ENCODE measurements at regions not wholly inside any gene's neighbourhood (a gene's known extent, or its start where the extent isn't known, plus 50 kb on each side); places are given as distances from the start of the nearest gene placed in this dataset.

DNA sequence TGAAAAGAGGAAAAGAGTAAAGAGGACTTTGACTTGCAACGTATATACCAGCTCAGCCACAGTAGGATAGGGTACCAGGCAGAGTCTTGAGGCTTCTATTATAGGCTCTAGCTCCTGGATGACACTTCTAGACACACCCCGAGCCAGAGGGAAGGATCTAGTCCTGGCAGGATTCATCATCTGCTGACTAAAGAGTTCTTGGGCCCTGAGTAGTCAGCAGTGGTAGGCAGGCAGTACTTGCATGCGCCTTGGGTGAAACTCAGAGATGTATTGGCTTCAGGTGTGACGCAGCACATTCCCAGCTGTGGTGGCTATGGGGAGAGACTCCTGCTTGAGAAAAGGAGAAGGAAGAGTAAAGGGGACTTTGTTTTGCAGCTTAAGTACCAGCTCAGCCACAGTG, 162.3 kb upstream of the APP start:
- TF ChIP-seq POLR2AphosphoS5 (IDR thresholded peaks at IDR 0.05; ENCODE audit: low read depth) (no peak), REST (IDR thresholded peaks at IDR 0.05; ENCODE audit: insufficient replicate concordance, low read depth) (no peak), CTCF (IDR thresholded peaks at IDR 0.05; ENCODE audit: insufficient read depth, low read length) (no peak), SPI1 (IDR thresholded peaks at IDR 0.05; ENCODE audit: borderline replicate concordance, low read depth) (no peak), GABPA (IDR thresholded peaks at IDR 0.05; ENCODE audit: low read depth) (no peak)
- Histone ChIP-seq H3K4me3 (replicated peaks; ENCODE audit: insufficient read depth, low read length) (no peak overlapping the region), H3K27me3 (ENCODE audit: insufficient read depth, poor library complexity, severe bottlenecking) (no peaks in the 10 kb centered on the region), H3K27ac (replicated peaks) (no peak overlapping the region)
- no peak for DNase-seq (ENCODE audit: low read depth in 1 of 2, low spot score in 1 of 2)

DNA sequence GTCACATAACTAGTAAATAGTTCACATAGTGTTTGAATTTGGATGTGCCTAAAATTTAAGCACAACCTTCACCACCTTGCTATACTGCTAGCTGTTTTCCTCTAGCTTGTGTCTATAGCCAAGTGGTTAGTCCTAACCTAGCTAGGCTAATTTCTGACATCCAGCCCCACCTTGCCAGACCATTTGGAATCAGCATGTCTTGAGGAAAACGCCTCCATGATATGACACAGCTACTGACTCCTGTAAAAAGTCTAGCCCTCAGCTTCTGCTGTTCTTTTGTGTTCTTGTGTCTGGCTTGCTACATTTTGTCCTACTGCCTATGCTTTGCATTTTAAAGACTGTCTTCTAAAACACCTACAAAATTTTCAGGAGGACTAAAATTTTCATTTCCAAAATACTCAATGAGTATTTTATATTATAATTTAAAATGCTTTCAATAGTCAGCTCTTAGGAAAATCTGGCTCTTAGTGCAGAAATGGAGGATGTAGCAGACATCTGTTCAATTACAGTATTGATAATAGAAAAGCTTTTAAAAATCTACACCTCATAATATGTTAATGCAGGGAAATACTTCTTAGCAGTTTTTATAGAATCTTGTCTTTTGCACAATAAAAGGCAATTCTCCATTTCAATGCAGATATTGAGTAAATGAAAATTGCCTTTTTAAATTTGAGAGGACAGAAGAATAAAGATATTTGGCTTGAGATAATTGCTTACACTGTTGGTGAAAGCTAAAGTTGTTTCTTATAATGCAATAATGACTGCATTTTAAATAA, 160.8 kb upstream of the APP start:
- DNase-seq (ENCODE audit: low read depth in 1 of 2, low spot score in 1 of 2): no peak
- TF ChIP-seq GABPA (IDR thresholded peaks at IDR 0.05; ENCODE audit: low read depth): no peak
- TF ChIP-seq SPI1 (IDR thresholded peaks at IDR 0.05; ENCODE audit: borderline replicate concordance, low read depth): no peak
- TF ChIP-seq CTCF (IDR thresholded peaks at IDR 0.05; ENCODE audit: insufficient read depth, low read length): no peak
- no peak for TF ChIP-seq REST (IDR thresholded peaks at IDR 0.05; ENCODE audit: insufficient replicate concordance, low read depth)
- no peak for TF ChIP-seq POLR2AphosphoS5 (IDR thresholded peaks at IDR 0.05; ENCODE audit: low read depth)
- no peak overlapping the region for H3K4me3 ChIP-seq (replicated peaks; ENCODE audit: insufficient read depth, low read length)
- H3K27ac ChIP-seq (replicated peaks): no peak overlapping the region
- H3K27me3 ChIP-seq (ENCODE audit: insufficient read depth, poor library complexity, severe bottlenecking): no peaks in the 10 kb centered on the region

DNA sequence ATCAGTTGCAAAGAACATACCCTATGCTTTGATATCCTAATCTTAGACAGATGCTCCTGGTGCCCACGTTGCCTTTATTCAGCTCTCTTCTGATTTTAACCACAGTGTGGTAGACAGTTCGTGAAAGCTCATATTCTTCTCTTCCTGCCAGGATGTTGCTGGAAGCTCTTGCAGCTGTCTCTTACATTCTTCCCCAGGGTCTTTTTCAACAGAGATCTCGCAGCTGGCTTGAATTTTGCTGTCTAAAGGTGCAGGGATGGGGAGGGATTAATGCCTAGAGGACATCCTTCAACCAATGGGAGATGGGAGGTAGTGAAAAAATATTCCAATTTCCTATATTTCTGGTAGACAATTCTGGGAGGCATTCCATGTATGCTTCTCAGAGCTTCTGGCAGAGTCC, 150.0 kb upstream of the APP start:
- no peak for TF ChIP-seq GABPA (IDR thresholded peaks at IDR 0.05; ENCODE audit: low read depth)
- no peak for TF ChIP-seq POLR2AphosphoS5 (IDR thresholded peaks at IDR 0.05; ENCODE audit: low read depth)
- no peak for TF ChIP-seq REST (IDR thresholded peaks at IDR 0.05; ENCODE audit: insufficient replicate concordance, low read depth)
- no peak for TF ChIP-seq CTCF (IDR thresholded peaks at IDR 0.05; ENCODE audit: insufficient read depth, low read length)
- no peak overlapping the region for H3K27ac ChIP-seq (replicated peaks)

More for the DNA sequence above, 150.0 kb upstream of the APP start:
- DNase-seq (ENCODE audit: low read depth in 1 of 2, low spot score in 1 of 2): no peak
- H3K4me3 ChIP-seq (replicated peaks; ENCODE audit: insufficient read depth, low read length): no peak overlapping the region
- H3K27me3 ChIP-seq (ENCODE audit: insufficient read depth, poor library complexity, severe bottlenecking): no peaks in the 10 kb centered on the region

All from HL-60 (cell line).